ENCODE measurements at regions not wholly inside any gene's neighbourhood (a gene's known extent, or its start where the extent isn't known, plus 50 kb on each side); places are given as distances from the start of the nearest gene placed in this dataset.
"Not testable (repeated sequence)": the region's sequence is repeated elsewhere in the genome, so short reads cannot be mapped to it uniquely, and the experiment has no call there.

- H3K9me3 ChIP-seq: no peaks in the 10 kb centered on the region
- peaks cover 0 to 10% of the 10 kb centered on the region in 2 donors for H3K27me3 ChIP-seq
- no peak for ATAC-seq
- TF ChIP-seq, protein P1, sequence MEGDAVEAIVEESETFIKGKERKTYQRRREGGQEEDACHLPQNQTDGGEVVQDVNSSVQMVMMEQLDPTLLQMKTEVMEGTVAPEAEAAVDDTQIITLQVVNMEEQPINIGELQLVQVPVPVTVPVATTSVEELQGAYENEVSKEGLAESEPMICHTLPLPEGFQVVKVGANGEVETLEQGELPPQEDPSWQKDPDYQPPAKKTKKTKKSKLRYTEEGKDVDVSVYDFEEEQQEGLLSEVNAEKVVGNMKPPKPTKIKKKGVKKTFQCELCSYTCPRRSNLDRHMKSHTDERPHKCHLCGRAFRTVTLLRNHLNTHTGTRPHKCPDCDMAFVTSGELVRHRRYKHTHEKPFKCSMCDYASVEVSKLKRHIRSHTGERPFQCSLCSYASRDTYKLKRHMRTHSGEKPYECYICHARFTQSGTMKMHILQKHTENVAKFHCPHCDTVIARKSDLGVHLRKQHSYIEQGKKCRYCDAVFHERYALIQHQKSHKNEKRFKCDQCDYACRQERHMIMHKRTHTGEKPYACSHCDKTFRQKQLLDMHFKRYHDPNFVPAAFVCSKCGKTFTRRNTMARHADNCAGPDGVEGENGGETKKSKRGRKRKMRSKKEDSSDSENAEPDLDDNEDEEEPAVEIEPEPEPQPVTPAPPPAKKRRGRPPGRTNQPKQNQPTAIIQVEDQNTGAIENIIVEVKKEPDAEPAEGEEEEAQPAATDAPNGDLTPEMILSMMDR (IDR thresholded peaks at IDR 0.05): no peak
- no peaks in the 10 kb centered on the region for H3K36me3 ChIP-seq
- intact Hi-C loops (cut with DNase I): no loop called here
- no peak overlapping the region for H3K4me3 ChIP-seq
- no peak for DNase-seq
- H3K27ac ChIP-seq: no peak overlapping the region
- H3K4me1 ChIP-seq: no peaks in the 10 kb centered on the region
Observed at GRCh38 chr18:51255693-51256092, 58.2 kb upstream of the MEX3C start.

- no peaks in the 10 kb centered on the region for H3K9me3 ChIP-seq
- H3K36me3 ChIP-seq: no peaks in the 10 kb centered on the region
- no peaks in the 10 kb centered on the region for H3K27me3 ChIP-seq
- no peak overlapping the region for H3K4me3 ChIP-seq
- no peak for DNase-seq
- no peak for ATAC-seq
- intact Hi-C loops (cut with DNase I): no loop called here
- no peak overlapping the region for H3K27ac ChIP-seq
- H3K4me1 ChIP-seq: no peaks in the 10 kb centered on the region
- TF ChIP-seq, protein P1 (IDR thresholded peaks at IDR 0.05): no peak
Observed at GRCh38 chr18:51257150-51257549, 59.7 kb upstream of the MEX3C start.

DNA sequence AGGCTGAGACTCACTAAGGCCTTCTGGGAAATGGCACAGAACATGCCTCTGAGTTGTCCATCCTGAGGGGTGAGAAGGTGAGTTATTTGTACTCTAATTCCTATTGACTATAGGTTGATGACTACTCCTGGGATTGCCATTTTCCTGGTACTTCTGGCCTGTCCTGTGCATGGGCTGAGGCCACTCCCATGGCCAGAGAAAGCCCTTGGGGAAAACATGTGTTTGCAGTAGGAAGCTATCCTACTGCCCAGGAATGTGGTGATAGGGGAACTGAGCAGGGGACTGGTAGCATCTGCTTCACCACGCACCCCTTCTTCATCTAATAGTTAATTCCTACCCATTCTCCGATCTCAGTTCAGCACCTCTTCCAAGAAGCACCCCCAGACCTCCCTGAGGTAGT, 62.6 kb upstream of the MEX3C start:
- H3K27ac ChIP-seq: no peak overlapping the region
- H3K4me3 ChIP-seq: no peak overlapping the region
- ATAC-seq: no peak
- H3K9me3 ChIP-seq: no peaks in the 10 kb centered on the region
- TF ChIP-seq, protein P1 (IDR thresholded peaks at IDR 0.05): no peak
- H3K27me3 ChIP-seq: no peaks in the 10 kb centered on the region
- H3K4me1 ChIP-seq: no peaks in the 10 kb centered on the region
- no peaks in the 10 kb centered on the region for H3K36me3 ChIP-seq
- no peak for DNase-seq
- intact Hi-C loops (cut with DNase I): no loop called here

DNA sequence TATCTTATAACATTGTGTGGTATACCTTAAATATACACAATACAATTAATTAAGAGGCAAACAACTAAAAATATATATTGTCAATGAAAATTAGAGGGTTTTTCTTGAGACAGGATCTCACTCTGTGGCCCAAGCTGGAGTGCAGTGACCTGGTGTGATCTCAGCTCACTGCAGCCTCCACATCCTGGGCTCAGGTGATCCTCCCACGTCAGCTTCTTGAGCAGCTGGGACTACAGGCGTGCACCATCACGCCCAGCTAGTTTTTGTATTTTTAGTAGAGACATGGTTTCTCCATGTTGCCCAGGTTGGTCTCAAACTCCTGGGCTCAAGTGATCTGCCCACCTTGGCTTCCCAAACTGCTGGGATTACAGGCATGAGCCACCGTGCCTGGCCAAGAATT, 68.6 kb upstream of the MEX3C start:
- intact Hi-C loops (cut with DNase I); H3K4me3 ChIP-seq; H3K27ac ChIP-seq; DNase-seq; H3K27me3 ChIP-seq; H3K4me1 ChIP-seq; ATAC-seq; H3K36me3 ChIP-seq; H3K9me3 ChIP-seq: not testable (repeated sequence)

GRCh38 chr18:51266773-51267172, 69.3 kb upstream of the MEX3C start:
- Histone ChIP-seq H3K36me3 (no peaks in the 10 kb centered on the region), H3K27ac (no peak overlapping the region), H3K4me3 (no peak overlapping the region), H3K4me1 (no peaks in the 10 kb centered on the region), H3K9me3 (no peaks in the 10 kb centered on the region), H3K27me3 (no peaks in the 10 kb centered on the region)
- intact Hi-C loops (cut with DNase I): no loop called here
- TF ChIP-seq, protein P1 (IDR thresholded peaks at IDR 0.05): no peak
- ATAC-seq (no peak), DNase-seq (no peak)

DNA sequence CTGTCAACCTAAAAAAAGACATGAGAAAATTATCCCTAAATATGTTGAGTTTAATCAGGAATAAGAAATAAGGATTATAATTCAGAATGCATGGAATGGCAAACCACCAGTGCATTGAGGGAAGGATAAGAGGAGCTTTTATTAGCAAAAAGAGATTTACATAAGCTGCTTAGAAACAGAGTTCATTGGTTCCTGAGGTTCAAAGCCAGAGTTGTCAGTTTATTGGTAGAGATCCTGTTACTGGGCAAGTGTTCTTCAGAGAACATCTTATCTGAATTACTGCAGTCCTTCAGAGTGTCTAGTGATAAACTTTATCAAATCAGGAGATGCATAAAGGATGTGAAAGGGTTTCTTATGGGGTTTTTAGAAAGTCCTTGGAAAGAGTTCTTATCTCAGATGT, 76.0 kb upstream of the MEX3C start:
- Histone ChIP-seq H3K4me1 (no peaks in the 10 kb centered on the region), H3K9me3 (no peaks in the 10 kb centered on the region), H3K36me3 (no peaks in the 10 kb centered on the region), H3K4me3 (no peak overlapping the region), H3K27ac (no peak overlapping the region), H3K27me3 (no peaks in the 10 kb centered on the region)
- TF ChIP-seq, protein P1 (IDR thresholded peaks at IDR 0.05): no peak
- ATAC-seq: no peak
- intact Hi-C loops (cut with DNase I): no loop called here
- DNase-seq: no peak
